Endothelial cell of umbilical vein (primary cell): ENCODE measurements at regions not wholly inside any gene's neighbourhood (a gene's known extent, or its start where the extent isn't known, plus 50 kb on each side); places are given as distances from the start of the nearest gene placed in this dataset.
A peak's percentile ranks its signal among the peaks of the same experiment; 100 is the strongest.

ENCODE experiments used
- BruUV-seq: library from RNA; stranded (reverse); fragments of 400-500 nt; replicated peaks from 2 replicates; lab custom pipeline; 2021; lab: Mats Ljungman, UMichigan
- CTCF ChIA-PET: fragments of 300-600, 350-600 bp; sonication (Branson Sonifier 250); formaldehyde crosslinking; loops from one replicate; lab custom pipeline; 2021; ENCODE audit warnings: antibody characterized with exemption, inconsistent platforms; lab: Charles Lee
- POLR2A ChIA-PET: fragments of 300-600, 350-600 bp; sonication (Branson Sonifier 250); formaldehyde crosslinking; loops from one replicate; lab custom pipeline; 2021; ENCODE audit warnings: antibody characterized with exemption, inconsistent platforms; lab: Charles Lee
- DNase-seq: peaks from one replicate; pipeline ENCODE4 v3.0.0-alpha.2; 2011; ENCODE audit warnings: low read depth, low spot score
- FAIRE-seq: peaks from 2 replicates; lab custom pipeline; 2011; peaks lifted over from hg19 to GRCh38; lab: Jason Lieb, UNC
- H2AFZ ChIP-seq: 2 replicates; pipeline ENCODE4 v1.6.0; 2012; ENCODE audit warnings: low read depth, low read length, control low read depth, inconsistent platforms
- H3K27ac ChIP-seq: 2 replicates; pipeline ENCODE4 v1.5.1; 2011; ENCODE audit warnings: low read depth, mild to moderate bottlenecking, control low read depth, low read length, moderate library complexity; ENCODE audit not compliant: insufficient read depth
- H3K27me3 ChIP-seq, 2 experiments: 2 replicates each; pipeline versions ENCODE4 v1.6.0 to v1.6.1; 2011; ENCODE audit warnings: low read length in 2 of 2, mixed read lengths in 1 of 2; ENCODE audit not compliant: control insufficient read depth in 2 of 2, insufficient read depth in 2 of 2
- H3K36me3 ChIP-seq, 2 experiments: 2 replicates in 1 of 2; 3 replicates in 1 of 2; pipeline ENCODE4 v1.5.1; 2011; ENCODE audit warnings: low read length in 2 of 2, mild to moderate bottlenecking in 1 of 2, moderate library complexity in 1 of 2; ENCODE audit not compliant: control insufficient read depth in 2 of 2, insufficient read depth in 2 of 2; ENCODE audit errors: extremely low read depth in 1 of 2
- H3K4me1 ChIP-seq: 3 replicates; pipeline ENCODE4 v1.5.1; 2011; ENCODE audit warnings: mild to moderate bottlenecking, low read length; ENCODE audit not compliant: control insufficient read depth, insufficient read depth; ENCODE audit errors: extremely low read depth
- H3K4me2 ChIP-seq: 2 replicates; pipeline ENCODE4 v1.6.1; 2011; ENCODE audit warnings: low read length, control low read depth, mixed read lengths; ENCODE audit not compliant: insufficient read depth
- H3K4me3 ChIP-seq, 3 experiments: fragments of 200-600 bp in 1 of 3; sonication (generic), shearing (Covaris generic) in 1 of 3; replicated peaks in 1 of 3; 2 replicates each; pipeline ENCODE4 v1.5.1; 2011 to 2016; ENCODE audit warnings: control low read depth in 3 of 3, low read length in 3 of 3, mild to moderate bottlenecking in 2 of 3, inconsistent platforms in 1 of 3, low read depth in 1 of 3, moderate library complexity in 1 of 3; ENCODE audit not compliant: insufficient read depth in 1 of 3
- H3K79me2 ChIP-seq: 2 replicates; pipeline ENCODE4 v1.6.0; 2012; ENCODE audit warnings: low read length, inconsistent platforms; ENCODE audit not compliant: control insufficient read depth, insufficient read depth
- H3K9ac ChIP-seq: replicated peaks from 2 replicates; pipeline ENCODE3; 2011; ENCODE audit warnings: low read length, control low read depth; ENCODE audit not compliant: insufficient read depth; ENCODE audit errors: extremely low read depth
- H3K9me1 ChIP-seq: replicated peaks from 3 replicates; pipeline ENCODE4 v1.6.0; 2011; ENCODE audit warnings: mild to moderate bottlenecking, low read length; ENCODE audit not compliant: control insufficient read depth, insufficient read depth; ENCODE audit errors: extremely low read depth
- H3K9me3 ChIP-seq: replicated peaks from 2 replicates; pipeline ENCODE4 v1.5.1; 2012; ENCODE audit warnings: low read length, inconsistent platforms; ENCODE audit not compliant: control insufficient read depth, insufficient read depth
- H4K20me1 ChIP-seq: replicated peaks from 2 replicates; pipeline ENCODE3; 2011; ENCODE audit warnings: mild to moderate bottlenecking, low read length; ENCODE audit not compliant: control insufficient read depth, insufficient read depth; ENCODE audit errors: extremely low read depth
- EZH2 ChIP-seq: IDR thresholded peaks from 2 replicates; pipeline ENCODE4 v1.6.1; 2012; ENCODE audit warnings: borderline replicate concordance, low read depth, mild to moderate bottlenecking, moderate library complexity, low read length, inconsistent platforms; ENCODE audit not compliant: severe bottlenecking
- FOS ChIP-seq: IDR thresholded peaks from 2 replicates; pipeline ENCODE4 v1.6.1; 2011; ENCODE audit warnings: mild to moderate bottlenecking, low read length, moderate library complexity, borderline replicate concordance; ENCODE audit not compliant: insufficient read depth
- GATA2 ChIP-seq: IDR thresholded peaks from 2 replicates; pipeline ENCODE4 v1.7.0; 2011; ENCODE audit warnings: low read depth, mild to moderate bottlenecking, moderate library complexity, mixed read lengths, low read length; ENCODE audit not compliant: insufficient read length, insufficient read depth
- JUN ChIP-seq: IDR thresholded peaks from 2 replicates; pipeline ENCODE4 v1.6.1; 2011; ENCODE audit warnings: borderline replicate concordance, low read depth; ENCODE audit not compliant: insufficient read length, insufficient read depth
- MYC ChIP-seq: IDR thresholded peaks from one replicate; pipeline ENCODE4 v1.6.1; 2011; ENCODE audit warnings: mild to moderate bottlenecking, low read depth, low read length
- POLR2A ChIP-seq: IDR thresholded peaks from 2 replicates; pipeline ENCODE4 v1.6.1; 2012; ENCODE audit warnings: low read depth, mild to moderate bottlenecking, control low read depth, low read length
- POLR2AphosphoS5 ChIP-seq: IDR thresholded peaks from 2 replicates; pipeline ENCODE4 v1.6.1; 2012; ENCODE audit warnings: low read depth, mild to moderate bottlenecking, control low read depth, low read length, moderate library complexity; ENCODE audit not compliant: insufficient read depth
- dilution Hi-C: fragments of 300-500 bp; cut with MboI; formaldehyde crosslinking; loops from one replicate; pipeline ENCODE4 v1.15.0; 2019; ENCODE audit warnings: low sequenced_read_pairs; ENCODE audit not compliant: extremely low pct_ligation_motif_present
- intact Hi-C: fragments of 100-400 bp; cut with micrococcal nuclease; formaldehyde crosslinking; loops from one replicate; pipeline ENCODE4 v1.10.0; 2022
- TF ChIP-seq, protein P1 (sequence below), 2 donors: IDR thresholded peaks; 1 replicate in 1 of 2; 2 replicates in 1 of 2; pipeline ENCODE4 v1.5.1; 2011; ENCODE audit warnings: low read length in 2 of 2, mild to moderate bottlenecking in 2 of 2, moderate library complexity in 2 of 2, control low read depth in 1 of 2, inconsistent platforms in 1 of 2, low read depth in 1 of 2; ENCODE audit not compliant: insufficient read depth in 1 of 2; ENCODE audit errors: extremely low read depth in 1 of 2
- TF ChIP-seq, protein P2 (sequence below): IDR thresholded peaks from 2 replicates; pipeline ENCODE4 v1.6.1; 2011; ENCODE audit not compliant: insufficient read depth, insufficient read length

GRCh38 chr3:44114142-44114541 is 127.5 kb upstream of the TOPAZ1 start:
- H3K4me3 ChIP-seq, result no peak overlapping the region
- dilution Hi-C loops, result no loop called here
- H3K9me3 ChIP-seq, result no peaks in the 10 kb centered on the region
- intact Hi-C loops, result loop anchor here (1.0 to 2.0 kb wide), 4 partner anchors 259 to 570 kb away; no protein-coding TSS in a partner anchor
- ChIA-PET POLR2A (no interaction called here), CTCF (interaction anchor here (0.5 to 4.0 kb wide), 23 partner anchors 10 to 1152 kb away, joined by 3 to 48 read pairs (median 5); no protein-coding TSS in a partner anchor)
- no peaks in the 10 kb centered on the region for H4K20me1 ChIP-seq
- TF ChIP-seq, protein P1, sequence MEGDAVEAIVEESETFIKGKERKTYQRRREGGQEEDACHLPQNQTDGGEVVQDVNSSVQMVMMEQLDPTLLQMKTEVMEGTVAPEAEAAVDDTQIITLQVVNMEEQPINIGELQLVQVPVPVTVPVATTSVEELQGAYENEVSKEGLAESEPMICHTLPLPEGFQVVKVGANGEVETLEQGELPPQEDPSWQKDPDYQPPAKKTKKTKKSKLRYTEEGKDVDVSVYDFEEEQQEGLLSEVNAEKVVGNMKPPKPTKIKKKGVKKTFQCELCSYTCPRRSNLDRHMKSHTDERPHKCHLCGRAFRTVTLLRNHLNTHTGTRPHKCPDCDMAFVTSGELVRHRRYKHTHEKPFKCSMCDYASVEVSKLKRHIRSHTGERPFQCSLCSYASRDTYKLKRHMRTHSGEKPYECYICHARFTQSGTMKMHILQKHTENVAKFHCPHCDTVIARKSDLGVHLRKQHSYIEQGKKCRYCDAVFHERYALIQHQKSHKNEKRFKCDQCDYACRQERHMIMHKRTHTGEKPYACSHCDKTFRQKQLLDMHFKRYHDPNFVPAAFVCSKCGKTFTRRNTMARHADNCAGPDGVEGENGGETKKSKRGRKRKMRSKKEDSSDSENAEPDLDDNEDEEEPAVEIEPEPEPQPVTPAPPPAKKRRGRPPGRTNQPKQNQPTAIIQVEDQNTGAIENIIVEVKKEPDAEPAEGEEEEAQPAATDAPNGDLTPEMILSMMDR (IDR thresholded peaks at IDR 0.05; ENCODE audit: extremely low read depth in 1 of 2, insufficient read depth in 1 of 2, low read depth in 1 of 2, low read length in 2 of 2), result peak; percentile 37 to 79
- no peak for TF ChIP-seq EZH2
- H3K9ac ChIP-seq, result no peak overlapping the region
- H3K9me1 ChIP-seq, result no peaks in the 10 kb centered on the region
- no peak overlapping the region for H2AFZ ChIP-seq
- no peak overlapping the region for H3K27ac ChIP-seq
- H3K27me3 ChIP-seq, result peaks cover 0 to 2% of the 10 kb centered on the region in 2 experiments
- no TSS peak for BruUV-seq
- H3K4me2 ChIP-seq, result no peak overlapping the region
- FAIRE-seq (no peak), DNase-seq (peak; percentile 34)
- no peaks in the 10 kb centered on the region for H3K36me3 ChIP-seq
- no peaks in the 10 kb centered on the region for H3K79me2 ChIP-seq
- H3K4me1 ChIP-seq, result no peaks in the 10 kb centered on the region

GRCh38 chr3:44117239-44117638 is 124.4 kb upstream of the TOPAZ1 start:
- Histone ChIP-seq H3K79me2 (no peaks in the 10 kb centered on the region), H3K4me2 (no peak overlapping the region), H3K9ac (no peak overlapping the region), H3K9me3 (no peaks in the 10 kb centered on the region), H3K9me1 (no peaks in the 10 kb centered on the region), H3K36me3 (no peaks in the 10 kb centered on the region), H3K27me3 (peaks cover 0 to 4% of the 10 kb centered on the region in 2 experiments), H3K27ac (no peak overlapping the region), H2AFZ (no peak overlapping the region), H4K20me1 (no peaks in the 10 kb centered on the region), H3K4me3 (no peak overlapping the region), H3K4me1 (no peaks in the 10 kb centered on the region)
- ChIA-PET POLR2A (no interaction called here), CTCF (interaction anchor here (4.0 kb wide), 1 partner anchor 262 kb away, joined by 48 read pairs; no protein-coding TSS in a partner anchor)
- no TSS peak for BruUV-seq
- DNase-seq, result no peak
- dilution Hi-C loops, result no loop called here
- TF ChIP-seq POLR2A (no peak), MYC (no peak), GATA2 (no peak), JUN (no peak), EZH2 (no peak), POLR2AphosphoS5 (no peak), FOS (no peak)
- TF ChIP-seq, protein P1 (IDR thresholded peaks at IDR 0.05; ENCODE audit: extremely low read depth in 1 of 2, insufficient read depth in 1 of 2, low read depth in 1 of 2, low read length in 2 of 2), result no peak
- TF ChIP-seq, protein P2, sequence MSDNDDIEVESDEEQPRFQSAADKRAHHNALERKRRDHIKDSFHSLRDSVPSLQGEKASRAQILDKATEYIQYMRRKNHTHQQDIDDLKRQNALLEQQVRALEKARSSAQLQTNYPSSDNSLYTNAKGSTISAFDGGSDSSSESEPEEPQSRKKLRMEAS, result no peak
- intact Hi-C loops, result no loop called here
- no peak for FAIRE-seq
